Chondrocyte (in vitro differentiated cells): ENCODE measurements at regions not wholly inside any gene's neighbourhood (a gene's known extent, or its start where the extent isn't known, plus 50 kb on each side); places are given as distances from the start of the nearest gene placed in this dataset.

Source experiments
- DNase-seq: peaks from one replicate; pipeline ENCODE4 v3.0.0; 2021; ENCODE audit warnings: mixed read lengths, low spot score
- H3K27ac Mint-ChIP-seq: one replicate; pipeline ENCODE4 v1.8.0; 2021; ENCODE audit warnings: mild to moderate bottlenecking, moderate library complexity, mixed read lengths; ENCODE audit not compliant: unreplicated experiment
- H3K27me3 Mint-ChIP-seq: 2 replicates; pipeline ENCODE4 v1.8.0; 2021; ENCODE audit warnings: low read depth, mixed read lengths
- H3K36me3 Mint-ChIP-seq: 2 replicates; pipeline ENCODE4 v1.8.0; 2021; ENCODE audit warnings: low read depth, mixed read lengths
- H3K4me1 Mint-ChIP-seq: 2 replicates; pipeline ENCODE4 v1.8.0; 2021; ENCODE audit warnings: low read depth, mild to moderate bottlenecking, mixed read lengths
- H3K4me3 Mint-ChIP-seq: one replicate; pipeline ENCODE4 v1.8.0; 2021; ENCODE audit warnings: mild to moderate bottlenecking, moderate library complexity, mixed read lengths; ENCODE audit not compliant: unreplicated experiment
- H3K9me3 Mint-ChIP-seq: 2 replicates; pipeline ENCODE4 v1.8.0; 2021; ENCODE audit warnings: low read depth, mixed read lengths
- CTCF ChIP-seq: fragments of 200-600 bp; sonication (generic); IDR thresholded peaks from 2 replicates; pipeline ENCODE4 v1.5.0; 2021; ENCODE audit warnings: antibody characterized with exemption, mild to moderate bottlenecking, moderate library complexity

DNA sequence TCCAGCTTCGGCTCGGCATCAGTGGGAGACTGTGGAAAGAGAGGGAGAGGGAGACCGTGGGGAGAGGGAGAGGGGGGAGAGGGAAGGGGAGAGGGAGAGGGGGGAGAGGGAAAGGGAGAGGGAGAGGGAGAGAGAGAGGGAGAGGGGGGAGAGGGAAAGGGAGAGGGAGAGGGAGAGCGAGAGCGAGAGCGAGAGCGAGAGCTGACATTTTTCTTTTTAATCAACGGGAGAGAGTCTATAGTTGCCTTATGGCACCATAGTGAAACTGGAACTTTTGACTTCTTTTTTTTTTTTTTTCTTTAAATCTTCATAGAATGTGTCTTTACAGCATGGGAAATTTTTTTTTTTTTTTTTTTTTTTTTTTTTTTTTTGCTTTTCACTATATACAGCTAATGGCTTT lies 94.7 kb upstream of the NUDT6 start:
- no peaks in the 10 kb centered on the region for H3K9me3 Mint-ChIP-seq
- H3K27ac Mint-ChIP-seq, result peak overlapping the region; percentile 96
- no peak for DNase-seq
- H3K27me3 Mint-ChIP-seq, result no peaks in the 10 kb centered on the region
- no peaks in the 10 kb centered on the region for H3K36me3 Mint-ChIP-seq
- peaks cover 69% of the 10 kb centered on the region for H3K4me1 Mint-ChIP-seq
- TF ChIP-seq CTCF, result no peak
- H3K4me3 Mint-ChIP-seq, result no peak overlapping the region

- no peaks in the 10 kb centered on the region for H3K36me3 Mint-ChIP-seq
- DNase-seq, result no peak
- H3K4me3 Mint-ChIP-seq, result peak overlapping the region; percentile 48
- TF ChIP-seq CTCF, result no peak
- no peaks in the 10 kb centered on the region for H3K27me3 Mint-ChIP-seq
- peaks cover 62% of the 10 kb centered on the region for H3K4me1 Mint-ChIP-seq
- no peaks in the 10 kb centered on the region for H3K9me3 Mint-ChIP-seq
- H3K27ac Mint-ChIP-seq, result peak overlapping the region; percentile 96
Measured at GRCh38 chr4:123017636-123018395, 95.4 kb upstream of the NUDT6 start.

- Mint-ChIP-seq H3K27me3 (no peaks in the 10 kb centered on the region), H3K36me3 (no peaks in the 10 kb centered on the region), H3K4me3 (peak overlapping the region; percentile 28), H3K27ac (peak overlapping the region; percentile 96), H3K4me1 (peaks cover 56% of the 10 kb centered on the region), H3K9me3 (no peaks in the 10 kb centered on the region)
- no peak for DNase-seq
- TF ChIP-seq CTCF, result no peak
Measured at GRCh38 chr4:123018396-123018775, 96.0 kb upstream of the NUDT6 start.

GRCh38 chr4:123020285-123020684 lies 97.9 kb upstream of the NUDT6 start:
- Mint-ChIP-seq H3K4me1 (peaks cover 41% of the 10 kb centered on the region), H3K27me3 (no peaks in the 10 kb centered on the region), H3K4me3 (no peak overlapping the region), H3K36me3 (no peaks in the 10 kb centered on the region), H3K9me3 (no peaks in the 10 kb centered on the region), H3K27ac (no peak overlapping the region)
- TF ChIP-seq CTCF, result no peak
- no peak for DNase-seq

GRCh38 chr4:123023647-123024046 lies 101.2 kb upstream of the NUDT6 start:
- Mint-ChIP-seq H3K27ac (no peak overlapping the region), H3K4me1 (peaks cover 46% of the 10 kb centered on the region), H3K27me3 (no peaks in the 10 kb centered on the region), H3K4me3 (no peak overlapping the region), H3K36me3 (no peaks in the 10 kb centered on the region), H3K9me3 (no peaks in the 10 kb centered on the region)
- DNase-seq, result no peak
- no peak for TF ChIP-seq CTCF
